Gastroesophageal sphincter (tissue), 3 donors: ENCODE measurements at regions not wholly inside any gene's neighbourhood (a gene's known extent, or its start where the extent isn't known, plus 50 kb on each side); places are given as distances from the start of the nearest gene placed in this dataset.

Experiments
- CTCF ChIP-seq, 4 experiments: fragments of 200-600 bp in 2 of 4; fragments of 450-650 bp in 2 of 4; sonication (generic) in 1 of 4; IDR thresholded peaks; one replicate each; pipeline ENCODE4 v1.5.1; 2017 to 2019; ENCODE audit warnings: antibody characterized with exemption in 4 of 4, mild to moderate bottlenecking in 2 of 4, moderate library complexity in 2 of 4
- EP300 ChIP-seq: sonication (generic); formaldehyde crosslinking; IDR thresholded peaks from one replicate; pipeline ENCODE4 v1.6.1; 2017; ENCODE audit warnings: antibody characterized with exemption, mild to moderate bottlenecking
- POLR2AphosphoS5 ChIP-seq: sonication (generic); formaldehyde crosslinking; IDR thresholded peaks from one replicate; pipeline ENCODE4 v1.6.1; 2017; ENCODE audit warnings: antibody characterized with exemption

- TF ChIP-seq CTCF (IDR thresholded peaks at IDR 0.05) (no peak), POLR2AphosphoS5 (no peak), EP300 (no peak)
These were observed 234.6 kb upstream of the ID4 start for GRCh38 chr6:19602434-19603013.
